Heart right ventricle (tissue), 16 donors: ENCODE measurements at regions not wholly inside any gene's neighbourhood (a gene's known extent, or its start where the extent isn't known, plus 50 kb on each side); places are given as distances from the start of the nearest gene placed in this dataset.

Experiments
- ATAC-seq, 8 donors: fragments of 200-7000 bp; cut with Tn5 transposase; one replicate each; pipeline ENCODE4 v1.9.1; 2020; ENCODE audit warnings: mild to moderate bottlenecking in 8 of 8, moderate library complexity in 8 of 8, moderate number of reproducible peaks in 1 of 8
- DNase-seq, 2 donors: peaks; one replicate each; pipeline ENCODE4 v3.0.0-alpha.2; 2020
- H3K27ac ChIP-seq, 10 donors: fragments of 200-600 bp; sonication (generic) in 2 of 10; one replicate each; pipeline versions ENCODE4 v1.5.0 to v1.8.0; 2020 to 2022; ENCODE audit warnings: mild to moderate bottlenecking in 3 of 10
- H3K27me3 ChIP-seq, 7 donors: fragments of 200-600 bp; one replicate each; pipeline ENCODE4 v1.8.0; 2021 to 2022; ENCODE audit warnings: mild to moderate bottlenecking in 2 of 7
- H3K36me3 ChIP-seq, 9 donors: fragments of 200-600 bp; sonication (generic) in 1 of 9; one replicate each; pipeline versions ENCODE4 v1.5.0 to v1.8.0; 2020 to 2022; ENCODE audit warnings: mild to moderate bottlenecking in 2 of 9
- H3K4me1 ChIP-seq, 9 donors: fragments of 200-600 bp; sonication (generic) in 1 of 9; one replicate each; pipeline versions ENCODE4 v1.5.0 to v1.8.0; 2020 to 2022; ENCODE audit warnings: mild to moderate bottlenecking in 4 of 9
- H3K4me3 ChIP-seq, 10 donors: fragments of 200-600 bp; sonication (generic) in 2 of 10; one replicate each; pipeline versions ENCODE4 v1.5.0 to v1.8.0; 2020 to 2022; ENCODE audit warnings: mild to moderate bottlenecking in 7 of 10, moderate library complexity in 2 of 10
- H3K9me3 ChIP-seq, 11 donors: fragments of 200-600 bp in 10 of 11; sonication (generic) in 2 of 11; one replicate each; pipeline versions ENCODE4 v1.5.0 to v1.8.0; 2013 to 2022; ENCODE audit warnings: mild to moderate bottlenecking in 2 of 11, control low read depth in 1 of 11, moderate library complexity in 1 of 11
- CTCF ChIP-seq, 9 donors: fragments of 200-600 bp; sonication (generic) in 2 of 9; IDR thresholded peaks; one replicate each; pipeline versions ENCODE4 v1.5.0 to v1.8.0; 2021 to 2022; ENCODE audit warnings: antibody characterized with exemption in 9 of 9, mild to moderate bottlenecking in 5 of 9, moderate library complexity in 1 of 9
- WGBS, 2 donors: extraction: QIAGEN DNeasy Blood & Tissue Kit; methylation state at CpG; one replicate each; pipeline ENCODE4 v1.1.7; 2013; ENCODE audit warnings: inconsistent platforms in 1 of 2; 5-methylcytosine and 5-hydroxymethylcytosine counted together
- intact Hi-C, 10 donors: fragments of 100-400 bp; cut with DNase I; formaldehyde crosslinking; loops; one replicate each; pipeline versions ENCODE4 v1.11.1 to v1.14.2; 2022
- donor health status: Arrhythmogenic right ventricular cardiomyopathy.
- donor health status: ischemic (EF 13 %, LVEDD 7.1; RV severe dilation, severe dysfunction).
- donor health status: healthy with polysubstance abuse.
- donor health status: DM: no; HTN: yes; CAD: no.
- donor health status: DM: no; HTN: no; CAD: no.
- donor health status: ischemic (EF 25% LVEDD 6.9; RV normal size, moderate dysfunction).
- donor health status: ischemic (EF 25% LVEDD 5.7; RV mildly dilated, moderate dysfunction).
- donor health status: healthy.
- donor health status: DM: yes; HTN: yes; CAD: no.
- donor health status: Ischemic cardiomyopathy.
- donor health status: ischemic (EF 35%, LVEDD 5.7; RV mildly dilated, moderate dysfunction).
- donor health status: nonischemic (EF 11% LVEDD 7.7; RV severe dilation, severe dysfunction).
- donor health status: DM: yes; HTN: yes; CAD: no.
- donor health status: PGD.
- donor health status: ischemic (EF 29% LVEDD 5.4; RV normal size, mild dysfunction).
- donor health status: nonischemic (EF 23%, LVEDD 6.1; RV moderate dilation, normal function).

- intact Hi-C loops = no loop called here
- Histone ChIP-seq H3K4me3 (no peak overlapping the region), H3K4me1 (no peaks in the 10 kb centered on the region), H3K36me3 (no peaks in the 10 kb centered on the region), H3K27me3 (no peaks in the 10 kb centered on the region), H3K27ac (no peak overlapping the region), H3K9me3 (no peaks in the 10 kb centered on the region)
- no peak for TF ChIP-seq CTCF (IDR thresholded peaks at IDR 0.05)
- no peak for DNase-seq
- WGBS, 2 donors = 48 to 52% methylated on average over 2 of the region's 2 CpGs
- no peak for ATAC-seq
Observed at GRCh38 chr21:22244516-22244915, 1246.3 kb downstream of the NCAM2 start.

- Histone ChIP-seq H3K9me3 (peaks cover 0 to 3% (median 0%) of the 10 kb centered on the region in 11 donors), H3K4me3 (no peak overlapping the region), H3K36me3 (no peaks in the 10 kb centered on the region), H3K4me1 (no peaks in the 10 kb centered on the region), H3K27ac (no peak overlapping the region), H3K27me3 (no peaks in the 10 kb centered on the region)
- 73 to 75% methylated on average over 3 of the region's 3 CpGs for WGBS, 2 donors
- no peak for ATAC-seq
- no peak for DNase-seq
- intact Hi-C loops = no loop called here
- TF ChIP-seq CTCF (IDR thresholded peaks at IDR 0.05) = no peak
Observed at GRCh38 chr21:22250355-22250754, 1252.1 kb downstream of the NCAM2 start.

- DNase-seq (no peak), ATAC-seq (no peak)
- no peak overlapping the region for H3K4me3 ChIP-seq
- no peak for TF ChIP-seq CTCF (IDR thresholded peaks at IDR 0.05)
- H3K4me1 ChIP-seq = no peaks in the 10 kb centered on the region
- no peaks in the 10 kb centered on the region for H3K27me3 ChIP-seq
- H3K9me3 ChIP-seq = peaks cover 0 to 3% (median 0%) of the 10 kb centered on the region in 11 donors
- no peak overlapping the region for H3K27ac ChIP-seq
- intact Hi-C loops = no loop called here
- no peaks in the 10 kb centered on the region for H3K36me3 ChIP-seq
- 65 to 78% methylated on average over 2 of the region's 2 CpGs for WGBS, 2 donors
Observed at GRCh38 chr21:22253761-22254160, 1255.6 kb downstream of the NCAM2 start.

- Histone ChIP-seq H3K27ac (no peak overlapping the region), H3K27me3 (no peaks in the 10 kb centered on the region), H3K4me1 (no peaks in the 10 kb centered on the region), H3K9me3 (peaks cover 0 to 12% (median 0%) of the 10 kb centered on the region in 11 donors), H3K4me3 (no peak overlapping the region), H3K36me3 (no peaks in the 10 kb centered on the region)
- ATAC-seq = no peak
- no peak for TF ChIP-seq CTCF (IDR thresholded peaks at IDR 0.05)
- DNase-seq = no peak
- 88 to 97% methylated on average over 1 of the region's 1 CpG for WGBS, 2 donors
- intact Hi-C loops = no loop called here
Observed at GRCh38 chr21:22258821-22259220, 1260.6 kb downstream of the NCAM2 start.

- H3K4me3 ChIP-seq = no peak overlapping the region
- no peak for TF ChIP-seq CTCF (IDR thresholded peaks at IDR 0.05)
- peaks cover 0 to 12% (median 0%) of the 10 kb centered on the region in 11 donors for H3K9me3 ChIP-seq
- intact Hi-C loops = no loop called here
- H3K27ac ChIP-seq = no peak overlapping the region
- no peaks in the 10 kb centered on the region for H3K36me3 ChIP-seq
- 88 to 92% methylated on average over 2 of the region's 2 CpGs for WGBS, 2 donors
- ATAC-seq = no peak
- DNase-seq = no peak
- H3K4me1 ChIP-seq = no peaks in the 10 kb centered on the region
- H3K27me3 ChIP-seq = no peaks in the 10 kb centered on the region
Observed at GRCh38 chr21:22260274-22260673, 1262.1 kb downstream of the NCAM2 start.
